Body of pancreas (tissue), 4 donors: ENCODE measurements at regions not wholly inside any gene's neighbourhood (a gene's known extent, or its start where the extent isn't known, plus 50 kb on each side); places are given as distances from the start of the nearest gene placed in this dataset.

Source experiments
- ATAC-seq: fragments of 150-250 bp; one replicate; pipeline ENCODE4 v1.9.1; 2016
- DNase-seq, 4 donors: peaks; one replicate each; pipeline ENCODE4 v3.0.0-alpha.2; 2019
- H3K27ac ChIP-seq, 4 donors: fragments of 200-600 bp; sonication (generic); 1 replicate in 3 of 4; 2 replicates in 1 of 4; pipeline versions ENCODE4 v1.5.1 to v1.6.1; 2016 to 2019; ENCODE audit warnings: mild to moderate bottlenecking in 1 of 4, mixed read lengths in 1 of 4, moderate library complexity in 1 of 4
- H3K27me3 ChIP-seq, 2 donors: fragments of 200-600 bp; sonication (generic); one replicate each; pipeline ENCODE4 v1.6.0; 2016; ENCODE audit warnings: mild to moderate bottlenecking in 1 of 2
- H3K36me3 ChIP-seq, 2 donors: fragments of 200-600 bp; sonication (generic); replicated peaks in 1 of 2; 2 replicates each; pipeline ENCODE4 v1.5.1; 2016; ENCODE audit warnings: low read depth in 2 of 2; ENCODE audit not compliant: insufficient read depth in 1 of 2
- H3K4me1 ChIP-seq: fragments of 200-600 bp; sonication (generic); one replicate; pipeline ENCODE4 v1.6.0; 2016
- H3K4me3 ChIP-seq, 2 donors: fragments of 200-600 bp; sonication (generic); 1 replicate in 1 of 2; 2 replicates in 1 of 2; pipeline ENCODE4 v1.5.1; 2016 to 2019
- H3K9me3 ChIP-seq, 3 donors: fragments of 200-600 bp; sonication (generic); 1 replicate in 2 of 3; 2 replicates in 1 of 3; pipeline ENCODE4 v1.5.1; 2016
- CTCF ChIP-seq, 7 experiments: fragments of 450-650 bp in 4 of 7; fragments of 200-600 bp in 3 of 7; sonication (generic) in 3 of 7; IDR thresholded peaks; one replicate each; pipeline ENCODE4 v1.5.1; 2016 to 2019; ENCODE audit warnings: antibody characterized with exemption in 7 of 7
- POLR2A ChIP-seq, 3 donors: fragments of 450-650 bp; IDR thresholded peaks; one replicate each; pipeline ENCODE4 v1.6.1; 2016; ENCODE audit warnings: antibody characterized with exemption in 3 of 3, mild to moderate bottlenecking in 2 of 3
- WGBS, 2 donors: methylation state at CpG; one replicate each; pipeline ENCODE4 v1.1.5; 2017; 5-methylcytosine and 5-hydroxymethylcytosine counted together
- intact Hi-C: fragments of 100-400 bp; cut with DNase I; formaldehyde crosslinking; loops from one replicate; pipeline ENCODE4 v1.15.1; 2023

GRCh38 chr4:36966756-36967460 is 277.6 kb upstream of the NWD2 start:
- H3K4me3 ChIP-seq: no peak overlapping the region
- H3K36me3 ChIP-seq: no peaks in the 10 kb centered on the region
- DNase-seq (no peak), ATAC-seq (no peak)
- no peak overlapping the region for H3K27ac ChIP-seq
- TF ChIP-seq POLR2A (IDR thresholded peaks at IDR 0.05) (no peak), CTCF (IDR thresholded peaks at IDR 0.05) (no peak)
- no peaks in the 10 kb centered on the region for H3K27me3 ChIP-seq
- intact Hi-C loops: no loop called here
- no peaks in the 10 kb centered on the region for H3K9me3 ChIP-seq
- WGBS, 2 donors: 31 to 43% methylated on average over 2 of the region's 2 CpGs
- no peaks in the 10 kb centered on the region for H3K4me1 ChIP-seq

- WGBS, 2 donors: 38 to 54% methylated on average over 1 of the region's 1 CpG
- TF ChIP-seq CTCF (IDR thresholded peaks at IDR 0.05) (no peak), POLR2A (IDR thresholded peaks at IDR 0.05) (no peak)
- ATAC-seq: no peak
Observed at GRCh38 chr4:36979533-36979932, 265.0 kb upstream of the NWD2 start.

GRCh38 chr4:36990128-36990872 is 254.2 kb upstream of the NWD2 start:
- intact Hi-C loops: no loop called here

More at GRCh38 chr4:36979533-36979932, 265.0 kb upstream of the NWD2 start:
- Histone ChIP-seq H3K36me3 (no peaks in the 10 kb centered on the region), H3K9me3 (no peaks in the 10 kb centered on the region), H3K4me3 (no peak overlapping the region), H3K27ac (no peak overlapping the region), H3K4me1 (no peaks in the 10 kb centered on the region), H3K27me3 (no peaks in the 10 kb centered on the region)
- intact Hi-C loops: no loop called here
- no peak for DNase-seq

GRCh38 chr4:36997727-36998126 is 246.8 kb upstream of the NWD2 start:
- WGBS, 2 donors: 58 to 70% methylated on average over 3 of the region's 3 CpGs

More at GRCh38 chr4:36990128-36990872, 254.2 kb upstream of the NWD2 start:
- ATAC-seq (no peak), DNase-seq (no peak)
- H3K4me1 ChIP-seq: no peaks in the 10 kb centered on the region
- H3K27me3 ChIP-seq: no peaks in the 10 kb centered on the region
- H3K36me3 ChIP-seq: no peaks in the 10 kb centered on the region
- TF ChIP-seq POLR2A (IDR thresholded peaks at IDR 0.05) (no peak), CTCF (IDR thresholded peaks at IDR 0.05) (no peak)
- H3K4me3 ChIP-seq: no peak overlapping the region
- no peak overlapping the region for H3K27ac ChIP-seq
- 66 to 76% methylated on average over 3 of the region's 3 CpGs for WGBS, 2 donors
- no peaks in the 10 kb centered on the region for H3K9me3 ChIP-seq

More at GRCh38 chr4:36997727-36998126, 246.8 kb upstream of the NWD2 start:
- no peak for ATAC-seq
- Histone ChIP-seq H3K27ac (no peak overlapping the region), H3K4me1 (no peaks in the 10 kb centered on the region), H3K27me3 (no peaks in the 10 kb centered on the region), H3K4me3 (no peak overlapping the region), H3K9me3 (no peaks in the 10 kb centered on the region), H3K36me3 (no peaks in the 10 kb centered on the region)
- intact Hi-C loops: no loop called here
- TF ChIP-seq CTCF (IDR thresholded peaks at IDR 0.05) (no peak), POLR2A (IDR thresholded peaks at IDR 0.05) (no peak)
- no peak for DNase-seq
